ENCODE measurements at regions not wholly inside any gene's neighbourhood (a gene's known extent, or its start where the extent isn't known, plus 50 kb on each side); places are given as distances from the start of the nearest gene placed in this dataset.

GRCh38 chr12:4214877-4215228 is 58.7 kb upstream of the CCND2 start:
- TF ChIP-seq CTCF (IDR thresholded peaks at IDR 0.05 in 2 of 3, conservative IDR thresholded peaks at IDR 0.05 in 1 of 3; ENCODE audit: borderline replicate concordance in 1 of 3, insufficient read depth in 1 of 3, low read depth in 2 of 3, low read length in 2 of 3) (no peak), MAX (IDR thresholded peaks at IDR 0.05) (no peak)

Data from HCT116 (cell line).